Body of pancreas (tissue), 4 donors: ENCODE measurements at regions not wholly inside any gene's neighbourhood (a gene's known extent, or its start where the extent isn't known, plus 50 kb on each side); places are given as distances from the start of the nearest gene placed in this dataset.

Experiments
- CTCF ChIP-seq, 7 experiments: fragments of 450-650 bp in 4 of 7; fragments of 200-600 bp in 3 of 7; sonication (generic) in 3 of 7; IDR thresholded peaks; one replicate each; pipeline ENCODE4 v1.5.1; 2016 to 2019; ENCODE audit warnings: antibody characterized with exemption in 7 of 7
- POLR2A ChIP-seq, 3 donors: fragments of 450-650 bp; IDR thresholded peaks; one replicate each; pipeline ENCODE4 v1.6.1; 2016; ENCODE audit warnings: antibody characterized with exemption in 3 of 3, mild to moderate bottlenecking in 2 of 3

- TF ChIP-seq CTCF (IDR thresholded peaks at IDR 0.05), result no peak
- TF ChIP-seq POLR2A (IDR thresholded peaks at IDR 0.05), result no peak
Observed at GRCh38 chr17:33978889-33979288, 276.2 kb upstream of the CCL2 start.
